Fibroblast of villous mesenchyme (primary cell): ENCODE measurements at regions not wholly inside any gene's neighbourhood (a gene's known extent, or its start where the extent isn't known, plus 50 kb on each side); places are given as distances from the start of the nearest gene placed in this dataset.

ENCODE experiments used
- DNase-seq: peaks from one replicate; pipeline ENCODE4 v3.0.0-alpha.2; 2010; ENCODE audit warnings: low read depth
- H3K4me3 ChIP-seq: 2 replicates; pipeline ENCODE4 v1.5.1; 2011; ENCODE audit warnings: low read depth, mild to moderate bottlenecking, low read length
- TF ChIP-seq, protein P1 (sequence below): IDR thresholded peaks from 2 replicates; pipeline ENCODE4 v1.5.1; 2012; ENCODE audit warnings: low read depth, mild to moderate bottlenecking, low read length; ENCODE audit not compliant: insufficient read depth

DNA sequence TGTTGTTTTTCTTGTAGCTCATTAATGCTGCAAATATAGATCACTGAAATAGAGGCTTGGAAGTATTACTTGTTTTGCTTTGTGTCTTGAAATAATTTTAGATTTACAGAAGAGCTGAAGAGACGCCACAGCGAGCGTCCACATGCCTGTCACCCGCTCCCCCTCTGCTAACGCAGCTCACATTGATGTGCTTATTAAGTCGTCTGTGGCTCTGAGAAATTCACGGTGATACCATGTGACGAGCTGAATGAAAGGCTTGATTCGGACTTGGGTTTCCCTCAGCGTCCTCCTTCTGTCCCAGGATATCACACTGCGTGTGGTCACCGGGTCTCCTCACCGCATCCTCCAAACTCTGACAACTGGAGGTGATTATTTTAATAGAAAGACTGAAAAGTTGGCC is 365.4 kb downstream of the BRD1 start:
- no peak for DNase-seq
- H3K4me3 ChIP-seq = no peak overlapping the region
- TF ChIP-seq, protein P1, sequence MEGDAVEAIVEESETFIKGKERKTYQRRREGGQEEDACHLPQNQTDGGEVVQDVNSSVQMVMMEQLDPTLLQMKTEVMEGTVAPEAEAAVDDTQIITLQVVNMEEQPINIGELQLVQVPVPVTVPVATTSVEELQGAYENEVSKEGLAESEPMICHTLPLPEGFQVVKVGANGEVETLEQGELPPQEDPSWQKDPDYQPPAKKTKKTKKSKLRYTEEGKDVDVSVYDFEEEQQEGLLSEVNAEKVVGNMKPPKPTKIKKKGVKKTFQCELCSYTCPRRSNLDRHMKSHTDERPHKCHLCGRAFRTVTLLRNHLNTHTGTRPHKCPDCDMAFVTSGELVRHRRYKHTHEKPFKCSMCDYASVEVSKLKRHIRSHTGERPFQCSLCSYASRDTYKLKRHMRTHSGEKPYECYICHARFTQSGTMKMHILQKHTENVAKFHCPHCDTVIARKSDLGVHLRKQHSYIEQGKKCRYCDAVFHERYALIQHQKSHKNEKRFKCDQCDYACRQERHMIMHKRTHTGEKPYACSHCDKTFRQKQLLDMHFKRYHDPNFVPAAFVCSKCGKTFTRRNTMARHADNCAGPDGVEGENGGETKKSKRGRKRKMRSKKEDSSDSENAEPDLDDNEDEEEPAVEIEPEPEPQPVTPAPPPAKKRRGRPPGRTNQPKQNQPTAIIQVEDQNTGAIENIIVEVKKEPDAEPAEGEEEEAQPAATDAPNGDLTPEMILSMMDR = no peak

DNA sequence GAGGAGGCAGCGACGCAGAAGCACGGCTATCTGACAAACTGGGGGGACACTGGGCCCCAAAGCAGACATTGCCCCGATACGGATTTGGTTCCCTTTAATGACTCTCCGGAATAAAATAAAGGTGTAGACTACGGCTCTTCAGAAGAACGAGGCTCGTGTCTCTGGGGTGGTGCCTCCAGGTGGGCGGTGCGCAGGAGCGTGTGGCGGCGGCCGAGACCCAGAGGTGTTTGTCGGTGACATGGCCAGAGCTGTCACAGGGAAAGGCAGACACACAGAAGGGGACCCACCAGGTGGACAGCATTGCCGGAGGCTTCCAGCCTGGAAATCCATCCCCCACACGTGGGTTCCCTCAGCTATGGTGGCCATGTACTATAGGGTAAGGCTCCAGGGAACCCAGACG is 366.0 kb downstream of the BRD1 start:
- no peak for DNase-seq
- TF ChIP-seq, protein P1 = no peak
- H3K4me3 ChIP-seq = no peak overlapping the region

DNA sequence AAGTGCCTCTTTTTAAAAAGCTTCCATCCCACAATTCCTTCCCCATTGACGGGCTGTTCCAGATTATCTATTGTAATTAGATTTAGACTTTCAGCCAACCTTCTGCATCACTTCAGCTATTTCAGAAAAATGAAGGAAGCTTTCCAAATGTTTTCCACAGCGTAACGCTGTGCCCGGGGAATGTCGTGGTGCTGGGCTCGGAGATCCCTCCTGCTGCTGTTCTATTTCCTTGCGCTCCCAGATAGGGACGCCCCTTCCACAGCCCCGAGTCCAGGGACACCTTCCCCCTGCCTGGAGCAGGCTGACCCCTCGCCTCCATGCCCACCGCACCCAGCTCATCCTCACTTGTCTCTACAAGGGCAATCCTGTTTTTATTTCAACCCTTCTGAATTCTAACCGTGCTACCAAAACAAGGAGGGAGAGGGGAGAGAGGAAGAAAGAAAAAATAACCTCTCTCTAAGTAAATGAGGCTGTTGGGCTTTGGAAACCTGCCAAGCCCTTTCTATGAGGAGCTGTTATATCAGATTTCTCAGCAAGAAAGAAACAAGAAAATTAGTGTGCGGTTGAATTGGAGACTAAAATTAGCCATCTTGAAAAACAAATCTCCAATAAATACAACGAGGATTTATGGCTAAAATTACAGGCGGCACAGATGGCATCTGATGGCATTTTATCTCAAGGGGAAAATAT is 366.9 kb downstream of the BRD1 start:
- DNase-seq = no peak
- TF ChIP-seq, protein P1 = no peak
- H3K4me3 ChIP-seq = no peak overlapping the region

- H3K4me3 ChIP-seq = no peak overlapping the region
- no peak for DNase-seq
- TF ChIP-seq, protein P1 = no peak
Measured at GRCh38 chr22:49460091-49460490, 367.6 kb downstream of the BRD1 start.

DNA sequence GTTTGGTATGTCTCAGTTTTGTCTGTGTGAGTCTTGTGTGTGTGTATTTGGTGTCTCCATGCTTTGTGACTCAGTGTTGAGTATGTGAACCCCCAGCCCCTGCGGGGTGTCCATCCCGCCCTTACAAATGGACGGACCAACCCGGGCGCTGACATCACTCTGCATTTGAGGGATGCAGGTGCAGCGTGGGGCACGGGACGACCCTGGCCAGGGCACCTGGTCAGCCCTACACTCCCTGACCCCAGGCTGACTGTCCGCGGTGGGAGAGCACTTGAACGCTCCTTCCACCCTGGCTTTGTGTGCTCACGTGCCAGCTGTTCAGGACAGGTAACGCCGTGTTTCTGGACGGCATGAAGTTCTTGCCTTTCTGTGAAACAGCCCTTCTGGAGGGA is 369.0 kb downstream of the BRD1 start:
- DNase-seq = no peak
- H3K4me3 ChIP-seq = no peak overlapping the region
- TF ChIP-seq, protein P1 = no peak

DNA sequence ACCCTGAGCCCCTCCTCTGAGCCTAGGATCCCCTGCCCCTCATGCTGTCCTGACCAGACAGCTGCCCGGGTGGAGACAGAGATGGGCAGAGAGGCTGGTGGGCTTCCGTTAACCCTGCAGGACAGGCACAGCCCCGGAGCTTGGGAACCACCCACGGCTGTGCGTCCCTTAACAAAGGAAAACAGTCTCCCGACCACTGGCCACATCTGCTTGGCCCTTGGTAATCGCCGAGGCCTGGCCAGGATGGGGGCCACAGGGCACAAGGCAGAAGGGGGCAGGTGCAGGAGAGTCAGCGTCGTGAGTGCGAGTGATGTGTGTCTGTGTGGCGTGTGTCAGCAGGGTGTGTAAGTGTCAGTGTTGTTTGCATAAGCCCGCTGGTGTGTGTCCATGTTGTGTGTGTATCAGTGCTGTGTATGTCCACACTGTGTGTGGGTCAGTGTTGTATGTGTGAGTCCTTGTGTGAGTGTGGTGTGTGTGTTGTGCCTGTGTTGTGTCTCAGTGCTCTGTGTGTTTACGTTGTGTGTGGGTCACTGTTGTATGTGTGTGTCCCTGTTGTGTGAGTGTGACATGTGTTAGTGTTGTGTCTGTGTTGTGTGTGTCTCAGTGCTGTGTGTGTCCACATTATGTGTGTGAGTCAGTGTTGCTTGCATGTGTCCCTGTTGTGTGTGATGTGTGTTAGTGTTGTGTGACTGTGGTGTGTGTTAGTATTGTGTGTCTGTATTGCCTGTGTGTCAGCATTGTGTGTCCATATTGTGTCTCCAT is 369.5 kb downstream of the BRD1 start:
- TF ChIP-seq, protein P1 = no peak
- no peak for DNase-seq

GRCh38 chr22:49457146-49457545 is 370.5 kb downstream of the BRD1 start:
- TF ChIP-seq, protein P1 = no peak
- H3K4me3 ChIP-seq = no peak overlapping the region
- no peak for DNase-seq

More for the DNA sequence above, 369.5 kb downstream of the BRD1 start:
- no peak overlapping the region for H3K4me3 ChIP-seq
